ENCODE measurements at regions not wholly inside any gene's neighbourhood (a gene's known extent, or its start where the extent isn't known, plus 50 kb on each side); places are given as distances from the start of the nearest gene placed in this dataset.

DNA sequence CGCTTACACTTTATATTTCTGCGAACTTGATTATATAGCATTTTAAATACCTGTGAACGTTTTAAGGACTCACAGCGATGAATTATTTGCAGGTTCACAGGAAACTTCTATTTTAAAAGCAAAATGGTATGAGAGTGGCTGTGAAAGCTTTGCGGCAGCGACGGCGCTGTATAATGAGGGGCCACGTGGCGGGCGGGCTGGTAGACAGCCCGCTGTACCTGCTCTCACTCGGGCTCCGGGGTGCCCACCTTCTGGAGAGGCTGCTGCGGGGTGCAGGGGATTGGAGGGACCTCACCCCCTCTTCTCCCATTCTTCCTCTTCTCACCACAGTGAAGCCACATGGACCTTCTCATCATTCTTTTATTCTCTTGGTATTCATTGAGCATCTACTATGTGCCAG, 164.2 kb upstream of the MYL2 start:
- intact Hi-C loops (cut with micrococcal nuclease), result no loop called here

DNA sequence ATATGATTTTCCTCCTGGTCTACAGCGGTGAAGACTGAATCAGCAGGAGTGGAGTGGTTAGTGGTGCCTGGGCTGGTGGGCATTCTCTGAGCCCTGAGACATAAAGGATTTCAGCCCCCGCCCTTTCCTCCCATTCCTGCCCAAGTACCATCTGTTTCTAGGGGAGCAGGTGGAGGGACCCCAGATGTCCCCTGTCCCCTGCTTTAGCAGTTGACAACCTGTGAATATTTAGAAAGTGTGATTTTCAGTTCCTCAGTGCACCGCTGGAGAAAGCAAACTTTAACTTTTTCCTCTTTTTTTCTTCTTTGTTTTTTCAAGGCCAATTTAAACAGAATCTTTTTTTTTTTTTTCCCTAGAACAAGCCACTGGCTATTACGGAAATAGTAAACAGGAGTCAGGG, 163.8 kb upstream of the MYL2 start:
- intact Hi-C loops (cut with micrococcal nuclease), result no loop called here

GRCh38 chr12:111081600-111081999, 161.2 kb upstream of the MYL2 start:
- intact Hi-C loops (cut with micrococcal nuclease), result no loop called here

DNA sequence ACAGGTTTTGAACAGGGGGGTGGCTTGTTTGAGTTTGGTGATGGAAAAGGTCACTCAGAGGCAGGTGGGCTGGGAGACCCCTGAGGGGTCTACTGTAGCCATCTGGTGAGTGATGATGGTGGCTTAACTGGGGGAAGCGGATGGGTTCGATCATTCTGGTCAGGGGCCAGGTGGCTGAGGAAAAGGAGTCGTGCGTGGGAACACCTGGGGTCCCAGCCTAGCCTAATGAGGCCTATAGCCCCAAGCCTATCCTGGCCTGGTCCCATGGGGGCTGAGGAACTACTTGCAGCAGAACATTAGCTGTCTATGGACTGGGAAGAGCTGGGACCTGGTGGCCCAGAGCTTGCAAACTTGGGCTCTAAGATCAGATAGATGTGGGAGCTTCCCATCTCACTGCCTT, 158.4 kb upstream of the MYL2 start:
- intact Hi-C loops (cut with micrococcal nuclease), result no loop called here

- intact Hi-C loops (cut with micrococcal nuclease), result no loop called here
Measured at GRCh38 chr12:111076611-111077451, 156.5 kb upstream of the MYL2 start.

DNA sequence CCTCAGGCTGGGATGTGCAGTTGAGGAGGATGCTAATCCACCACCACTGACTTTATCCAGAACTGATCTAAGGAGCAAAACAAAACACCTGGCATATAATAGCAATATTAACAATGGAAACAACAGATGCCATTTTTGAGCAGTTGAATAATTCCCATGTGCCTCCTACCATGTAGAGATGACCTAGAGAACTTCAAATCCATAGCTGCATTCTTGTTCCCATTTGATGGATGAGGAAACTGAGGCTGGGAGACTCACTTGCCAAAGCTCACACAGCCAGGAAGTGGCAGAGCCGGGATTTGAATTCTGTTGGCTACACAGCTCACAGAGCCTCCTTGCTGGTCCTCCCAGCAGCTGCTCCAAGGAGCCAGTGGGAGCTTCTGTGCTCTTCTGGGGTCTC, 155.8 kb upstream of the MYL2 start:
- intact Hi-C loops (cut with micrococcal nuclease), result no loop called here

- intact Hi-C loops (cut with micrococcal nuclease), result no loop called here
Measured at GRCh38 chr12:111074965-111075364, 154.6 kb upstream of the MYL2 start.

DNA sequence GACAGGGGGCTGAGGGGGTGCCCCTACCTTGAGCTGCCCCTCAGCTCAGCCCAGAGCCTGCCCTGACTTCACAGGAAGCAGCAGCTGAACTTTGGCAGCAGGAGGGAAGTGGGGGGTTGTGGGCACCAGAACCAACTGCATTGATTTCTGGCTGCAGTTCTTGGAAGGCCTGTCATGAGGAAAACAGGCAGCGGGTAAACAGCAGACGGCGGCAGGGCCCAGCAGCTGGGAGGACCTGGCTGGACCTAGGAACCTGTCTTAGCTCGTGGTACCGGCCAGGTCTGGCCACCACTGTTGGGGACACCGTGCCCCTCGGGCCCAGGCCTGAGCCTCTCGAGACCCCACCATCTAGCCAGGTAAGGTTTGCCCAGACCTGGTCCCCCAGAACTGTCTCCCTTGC, 154.2 kb upstream of the MYL2 start:
- intact Hi-C loops (cut with micrococcal nuclease), result no loop called here

GRCh38 chr12:111073370-111073769, 153.0 kb upstream of the MYL2 start:
- intact Hi-C loops (cut with micrococcal nuclease), result no loop called here

- intact Hi-C loops (cut with micrococcal nuclease), result no loop called here
Measured at GRCh38 chr12:111072299-111072698, 151.9 kb upstream of the MYL2 start.

DNA sequence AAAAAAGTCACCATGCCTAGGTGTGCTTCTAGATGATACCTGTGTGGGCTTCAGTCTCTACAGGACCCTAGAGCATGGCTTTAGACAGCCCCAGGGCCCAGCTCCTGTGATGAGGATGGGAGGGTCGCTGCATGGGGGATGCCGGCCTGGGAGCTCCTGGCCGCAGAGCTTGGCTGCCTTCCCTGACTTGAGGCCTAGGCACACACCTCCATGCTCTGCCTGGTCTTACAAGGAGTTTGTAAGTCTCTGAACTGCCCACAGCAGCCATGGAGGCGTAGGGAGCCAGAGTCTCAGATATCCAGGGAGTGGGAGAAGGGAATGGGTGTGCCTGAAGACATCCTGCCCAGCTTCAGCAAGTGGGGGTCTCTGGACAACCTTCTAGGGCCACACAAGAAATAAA, 149.5 kb upstream of the MYL2 start:
- intact Hi-C loops (cut with micrococcal nuclease), result no loop called here

GRCh38 chr12:111068290-111068689, 147.9 kb upstream of the MYL2 start:
- intact Hi-C loops (cut with micrococcal nuclease), result no loop called here

DNA sequence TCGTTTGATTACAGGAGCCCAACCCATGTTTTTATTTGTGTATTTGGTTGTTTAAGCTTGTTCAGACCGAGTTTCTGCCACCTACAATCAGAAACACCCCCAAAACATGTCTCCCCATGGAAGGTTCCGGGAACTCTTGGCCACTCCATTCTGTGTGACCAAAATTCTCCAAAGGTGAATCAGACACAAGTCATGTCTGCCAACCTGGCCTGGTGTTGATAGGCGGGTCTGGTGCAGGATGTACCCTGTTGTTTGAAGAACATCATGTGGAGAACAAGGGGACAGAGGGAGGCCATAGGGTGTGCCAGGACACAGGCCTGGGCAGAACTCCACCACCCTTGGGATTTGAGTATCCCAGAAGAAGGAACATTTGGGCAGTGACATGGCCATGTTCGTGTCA, 147.1 kb upstream of the MYL2 start:
- intact Hi-C loops (cut with micrococcal nuclease), result no loop called here

- intact Hi-C loops (cut with micrococcal nuclease), result no loop called here
Measured at GRCh38 chr12:111066744-111067437, 146.5 kb upstream of the MYL2 start.

DNA sequence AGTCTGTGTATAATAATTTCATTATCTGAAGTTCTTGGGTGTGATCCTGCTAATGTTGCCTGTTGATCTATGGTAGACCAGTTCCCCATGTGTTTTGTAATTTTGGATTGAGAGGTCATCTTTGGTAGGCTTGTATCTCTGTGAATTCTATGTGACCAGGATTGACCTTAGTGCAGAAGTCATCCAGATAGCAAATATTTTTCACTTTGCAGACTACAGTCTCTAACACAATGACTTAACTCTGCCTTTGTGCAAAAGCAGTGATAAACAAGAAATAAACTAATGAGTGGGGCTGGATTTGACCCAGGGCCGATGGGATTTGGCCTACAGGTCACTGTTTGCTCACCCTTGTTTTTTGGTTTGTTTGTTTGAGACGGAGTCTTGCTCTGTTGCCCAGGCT, 144.6 kb upstream of the MYL2 start:
- intact Hi-C loops (cut with micrococcal nuclease), result no loop called here

DNA sequence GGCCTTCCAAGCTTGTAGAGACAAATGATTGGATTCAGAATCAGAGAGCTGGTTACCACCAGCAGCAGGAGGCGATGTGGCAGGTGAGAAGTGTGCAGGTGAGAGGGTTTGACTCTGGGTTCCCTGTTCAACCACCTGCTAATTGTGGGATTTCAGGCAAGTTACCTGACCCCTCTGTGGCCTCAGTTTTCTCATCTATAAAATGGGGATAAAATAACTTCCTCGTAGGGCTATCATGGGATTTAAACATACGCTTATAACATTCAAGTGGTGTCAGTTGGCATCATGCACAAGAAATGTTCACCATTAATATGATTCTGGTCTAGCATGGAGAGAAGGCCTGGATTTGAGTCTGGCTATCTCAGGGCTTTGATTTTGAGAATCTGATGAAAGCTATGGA, 143.8 kb upstream of the MYL2 start:
- intact Hi-C loops (cut with micrococcal nuclease), result no loop called here

DNA sequence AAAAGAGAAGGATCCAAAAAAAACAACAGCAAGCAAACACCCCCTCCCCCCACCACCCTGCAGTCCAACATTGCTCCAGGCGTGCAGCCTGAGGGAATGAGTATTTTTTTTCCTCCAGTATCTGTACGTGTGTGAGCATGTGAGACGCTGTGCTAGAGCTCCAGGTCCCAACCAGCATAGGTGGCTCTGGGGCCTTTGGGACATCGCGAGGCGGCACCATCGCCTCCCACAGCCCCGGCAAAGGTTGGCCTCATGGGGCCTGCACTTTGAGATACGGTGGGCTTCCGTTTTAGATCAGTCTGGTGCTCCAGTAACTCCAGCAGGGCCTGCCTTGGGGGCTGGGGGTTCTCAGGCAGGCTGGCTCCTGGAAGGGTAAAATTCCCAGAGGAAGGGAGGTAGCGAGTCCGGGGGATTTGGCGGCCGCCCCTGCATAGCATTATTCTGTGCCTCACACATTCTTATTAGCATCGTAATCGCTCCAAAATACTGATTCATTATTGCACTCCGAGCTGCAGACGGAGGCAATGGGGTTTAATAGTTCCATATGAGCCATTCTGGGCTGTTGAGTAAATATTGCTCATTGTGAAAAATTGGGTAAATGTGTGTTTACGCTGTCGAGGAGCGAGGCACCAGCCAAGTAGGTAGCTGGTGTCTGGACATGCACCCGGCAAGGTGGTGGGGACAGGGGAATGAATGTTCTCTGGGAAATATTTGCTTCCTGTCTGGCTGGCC, 143.1 kb upstream of the MYL2 start:
- intact Hi-C loops (cut with micrococcal nuclease), result no loop called here

DNA sequence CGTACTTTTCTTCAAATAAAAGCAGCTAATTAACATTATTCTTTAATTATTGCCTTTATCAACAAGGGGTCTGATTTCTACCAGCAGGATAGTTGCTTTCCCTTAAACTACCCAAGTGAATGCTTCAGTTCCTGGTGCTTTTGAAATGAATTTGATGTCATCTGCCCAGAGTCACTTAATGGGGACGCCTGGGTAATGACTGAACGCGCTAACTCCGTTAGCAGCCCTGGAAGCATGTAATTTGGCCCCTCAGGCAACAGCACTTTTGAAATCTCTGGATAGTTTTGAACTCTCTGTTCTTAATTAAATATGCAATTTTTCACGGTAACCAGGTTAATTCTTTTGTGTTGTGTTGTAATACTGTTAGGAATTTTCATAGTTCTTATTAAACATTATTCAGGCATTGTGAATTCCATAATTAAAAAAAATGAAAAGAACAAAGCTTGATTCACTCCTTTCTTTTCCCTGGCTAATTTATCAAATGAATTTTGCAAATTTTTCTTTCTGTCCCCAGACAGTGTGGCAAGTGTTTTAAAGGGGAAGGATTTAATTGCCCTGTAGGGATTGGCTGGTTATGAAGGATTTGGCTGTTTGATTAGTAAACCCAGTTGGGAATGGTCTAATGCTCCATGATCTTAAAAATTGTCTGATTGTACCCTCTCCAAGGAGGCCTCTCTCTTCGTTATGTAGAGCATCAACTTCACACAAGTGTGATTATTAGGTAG, 137.5 kb upstream of the MYL2 start:
- intact Hi-C loops (cut with micrococcal nuclease), result loop anchor here (5.0 kb wide), 1 partner anchor 394 kb away; no protein-coding TSS in a partner anchor

- intact Hi-C loops (cut with micrococcal nuclease), result loop anchor here (5.0 kb wide), 1 partner anchor 395 kb away; no protein-coding TSS in a partner anchor
Measured at GRCh38 chr12:111056618-111057521, 136.5 kb upstream of the MYL2 start.

DNA sequence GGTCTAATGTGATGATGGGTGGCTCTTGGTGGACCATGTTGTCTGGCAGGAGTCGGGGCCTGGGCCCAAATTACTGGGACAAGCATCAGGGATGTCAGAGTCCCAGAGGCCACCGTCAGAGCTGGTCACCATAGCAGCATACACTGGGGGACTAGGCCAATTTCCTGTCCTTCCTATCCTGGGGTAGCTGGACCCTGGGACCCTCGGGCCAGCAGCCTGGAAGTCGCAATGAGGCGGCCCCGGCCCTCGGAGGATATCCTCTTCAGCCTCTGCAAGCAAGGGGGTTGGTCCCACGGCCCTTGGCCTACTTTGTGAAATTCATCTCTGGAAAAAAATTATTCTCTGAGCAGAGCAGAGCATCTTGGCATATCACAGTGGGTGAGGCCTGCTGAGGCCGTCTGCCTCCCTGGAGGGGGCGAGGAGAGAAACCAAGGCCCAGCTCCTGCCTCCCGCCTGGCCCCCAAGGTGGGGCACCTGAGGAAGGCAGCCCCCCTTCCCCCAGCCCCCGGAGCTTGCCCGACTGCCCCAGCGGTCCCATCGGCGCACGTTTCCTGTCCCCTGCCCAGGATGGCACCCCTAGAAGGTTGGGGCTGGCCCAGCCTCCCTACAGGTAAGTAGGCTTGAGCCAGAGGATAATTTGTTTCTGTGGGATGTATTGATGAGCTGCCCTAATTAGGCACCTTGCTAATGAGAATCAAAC, 135.0 kb upstream of the MYL2 start:
- intact Hi-C loops (cut with micrococcal nuclease), result loop anchor here (5.0 kb wide), 1 partner anchor 397 kb away; no protein-coding TSS in a partner anchor
